K562 (cell line): ENCODE measurements at regions not wholly inside any gene's neighbourhood (a gene's known extent, or its start where the extent isn't known, plus 50 kb on each side); places are given as distances from the start of the nearest gene placed in this dataset.
A peak's percentile ranks its signal among the peaks of the same experiment; 100 is the strongest.

Experiments used
- EP400 ChIP-seq: fragments of 450-650 bp; IDR thresholded peaks from 2 replicates; pipeline ENCODE4 v1.6.1; 2017; ENCODE audit warnings: antibody characterized with exemption, mild to moderate bottlenecking, moderate library complexity
- MAZ ChIP-seq, 2 experiments: fragments of 450-650 bp in 1 of 2; sonication (generic) in 1 of 2; formaldehyde crosslinking; IDR thresholded peaks in 1 of 2; conservative IDR thresholded peaks in 1 of 2; 2 replicates each; pipeline versions ENCODE4 v1.4.0 to v1.5.0; 2020; ENCODE audit warnings: mild to moderate bottlenecking in 1 of 2, missing genetic modification reagents in 1 of 2
- SNRNP70 ChIP-seq: fragments of 200-400 bp; formaldehyde crosslinking; optimal IDR thresholded peaks from 2 replicates; pipeline ENCODE3; 2017; ENCODE audit warnings: low read depth, low read length
- ZEB2 ChIP-seq: fragments of 450-650 bp; IDR thresholded peaks from 2 replicates; pipeline ENCODE4 v1.6.1; 2016
- ZFX ChIP-seq: sonication (generic); formaldehyde crosslinking; IDR thresholded peaks from 2 replicates; pipeline ENCODE4 v1.8.0; 2022; ENCODE audit warnings: mild to moderate bottlenecking, missing genetic modification reagents, moderate library complexity
- ZNF143 ChIP-seq: sonication (generic); formaldehyde crosslinking; IDR thresholded peaks from 2 replicates; pipeline ENCODE4 v1.9.0; 2022; ENCODE audit warnings: mild to moderate bottlenecking, missing genetic modification reagents
- ZNF175 ChIP-seq: fragments of 200-800 bp; sonication (Bioruptor generic); IDR thresholded peaks from 2 replicates; pipeline ENCODE4 v1.6.1; 2016; ENCODE audit warnings: low read depth, mild to moderate bottlenecking, missing genetic modification characterization, missing compliant biosample characterization
- ZNF408 ChIP-seq: fragments of 250-450 bp; sonication (Bioruptor Pico); IDR thresholded peaks from 2 replicates; pipeline ENCODE4 v1.4.0; 2020; ENCODE audit warnings: low read depth, mild to moderate bottlenecking, moderate library complexity
- ZNF436 ChIP-seq: fragments of 250-450, 450-650 bp; sonication (Bioruptor Pico); formaldehyde crosslinking; IDR thresholded peaks from 2 replicates; pipeline ENCODE4 v1.7.0; 2020; ENCODE audit warnings: mild to moderate bottlenecking
- ZNF444 ChIP-seq: fragments of 250-450 bp; sonication (Bioruptor Pico); IDR thresholded peaks from 2 replicates; pipeline ENCODE4 v1.4.0; 2020; ENCODE audit warnings: mild to moderate bottlenecking, moderate library complexity
- ZNF780A ChIP-seq: fragments of 250-450 bp; sonication (Bioruptor Pico); IDR thresholded peaks from 2 replicates; pipeline ENCODE4 v1.5.0; 2021; ENCODE audit warnings: mild to moderate bottlenecking
- TF ChIP-seq, protein P1 (sequence below): fragments of 450-650 bp; IDR thresholded peaks from 2 replicates; pipeline ENCODE4 v1.7.1; 2018; ENCODE audit warnings: mild to moderate bottlenecking, low read depth; ENCODE audit not compliant: partially characterized antibody
- TF ChIP-seq, protein P2 (sequence below), 2 experiments: IDR thresholded peaks; 2 replicates each; pipeline ENCODE4 v1.6.1; 2011; ENCODE audit warnings: borderline replicate concordance in 1 of 2, control low read depth in 1 of 2, low read depth in 1 of 2, low read length in 1 of 2, mild to moderate bottlenecking in 1 of 2, mixed read lengths in 1 of 2, moderate library complexity in 1 of 2; ENCODE audit not compliant: insufficient read depth in 1 of 2, insufficient read length in 1 of 2, poor library complexity in 1 of 2, severe bottlenecking in 1 of 2; ENCODE audit errors: extremely low read depth in 1 of 2
- TF ChIP-seq, protein P3 (sequence below): fragments of 450-650 bp; IDR thresholded peaks from 2 replicates; pipeline ENCODE4 v1.6.1; 2016; ENCODE audit warnings: mild to moderate bottlenecking
- TF ChIP-seq, protein P4 (sequence below): IDR thresholded peaks from 3 replicates; pipeline ENCODE4 v1.6.1; 2011; ENCODE audit warnings: borderline replicate concordance, mild to moderate bottlenecking, moderate library complexity; ENCODE audit not compliant: insufficient read length; ENCODE audit errors: extremely low read depth
- TF ChIP-seq, protein P5 (sequence below): conservative IDR thresholded peaks from 2 replicates; pipeline ENCODE4 v1.6.1; 2011; ENCODE audit warnings: low read depth, mild to moderate bottlenecking, low read length; ENCODE audit not compliant: control insufficient read depth

DNA sequence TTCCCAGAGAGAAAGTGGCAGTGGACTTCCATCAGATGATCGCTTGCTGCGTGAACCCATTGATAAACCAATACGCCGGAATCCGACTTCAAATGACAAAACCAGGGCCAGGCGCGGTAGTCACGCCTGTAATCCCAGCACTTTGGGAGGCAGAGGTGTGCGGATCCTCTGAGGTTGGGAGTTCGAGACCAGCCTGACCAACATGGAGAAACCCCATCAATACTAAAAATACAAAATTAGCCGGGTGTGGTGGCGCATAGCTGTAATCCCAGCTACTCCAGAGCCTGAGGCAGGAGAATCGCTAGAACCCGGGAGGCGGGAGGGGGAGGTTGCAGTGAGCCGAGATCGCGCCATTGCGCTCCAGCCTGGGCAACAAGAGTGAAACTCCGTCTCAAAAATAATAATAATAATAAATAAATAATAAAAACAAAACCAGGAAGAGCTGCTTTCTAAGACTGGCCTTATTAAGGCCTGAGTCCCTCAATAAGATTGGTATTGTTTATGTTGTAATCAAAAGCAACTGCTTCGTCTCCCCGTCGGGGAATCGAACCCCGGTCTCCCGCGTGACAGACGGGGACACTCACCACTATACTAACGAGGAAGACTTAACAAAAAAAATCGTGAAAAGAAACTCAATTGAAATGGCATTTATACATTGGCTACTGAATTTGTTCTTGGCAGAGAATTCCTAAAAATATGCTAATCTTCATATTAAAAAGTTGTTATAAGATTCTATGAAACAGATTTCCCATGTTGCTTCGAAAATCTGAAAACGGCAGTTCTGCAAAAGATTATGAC lies 110.2 kb upstream of the ZNF184 start (continued):
- TF ChIP-seq, protein P1, sequence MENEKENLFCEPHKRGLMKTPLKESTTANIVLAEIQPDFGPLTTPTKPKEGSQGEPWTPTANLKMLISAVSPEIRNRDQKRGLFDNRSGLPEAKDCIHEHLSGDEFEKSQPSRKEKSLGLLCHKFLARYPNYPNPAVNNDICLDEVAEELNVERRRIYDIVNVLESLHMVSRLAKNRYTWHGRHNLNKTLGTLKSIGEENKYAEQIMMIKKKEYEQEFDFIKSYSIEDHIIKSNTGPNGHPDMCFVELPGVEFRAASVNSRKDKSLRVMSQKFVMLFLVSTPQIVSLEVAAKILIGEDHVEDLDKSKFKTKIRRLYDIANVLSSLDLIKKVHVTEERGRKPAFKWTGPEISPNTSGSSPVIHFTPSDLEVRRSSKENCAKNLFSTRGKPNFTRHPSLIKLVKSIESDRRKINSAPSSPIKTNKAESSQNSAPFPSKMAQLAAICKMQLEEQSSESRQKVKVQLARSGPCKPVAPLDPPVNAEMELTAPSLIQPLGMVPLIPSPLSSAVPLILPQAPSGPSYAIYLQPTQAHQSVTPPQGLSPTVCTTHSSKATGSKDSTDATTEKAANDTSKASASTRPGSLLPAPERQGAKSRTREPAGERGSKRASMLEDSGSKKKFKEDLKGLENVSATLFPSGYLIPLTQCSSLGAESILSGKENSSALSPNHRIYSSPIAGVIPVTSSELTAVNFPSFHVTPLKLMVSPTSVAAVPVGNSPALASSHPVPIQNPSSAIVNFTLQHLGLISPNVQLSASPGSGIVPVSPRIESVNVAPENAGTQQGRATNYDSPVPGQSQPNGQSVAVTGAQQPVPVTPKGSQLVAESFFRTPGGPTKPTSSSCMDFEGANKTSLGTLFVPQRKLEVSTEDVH: no peak
- TF ChIP-seq EP400 (peak; percentile 45), MAZ (CRISPR knock-in tag; conservative IDR thresholded peaks at IDR 0.05 in 1 of 2, IDR thresholded peaks at IDR 0.05 in 1 of 2) (peak in 1 of 2 experiments; percentile 25; a peak in 1 of 4 replicates), ZNF175 (no peak), ZEB2 (no peak), ZNF143 (CRISPR knock-in tag) (no peak), ZNF408 (CRISPR knock-in tag) (no peak), ZNF444 (no peak), ZNF780A (no peak), ZFX (CRISPR knock-in tag) (no peak), SNRNP70 (no peak), ZNF436 (CRISPR knock-in tag) (no peak)
- TF ChIP-seq, protein P2, sequence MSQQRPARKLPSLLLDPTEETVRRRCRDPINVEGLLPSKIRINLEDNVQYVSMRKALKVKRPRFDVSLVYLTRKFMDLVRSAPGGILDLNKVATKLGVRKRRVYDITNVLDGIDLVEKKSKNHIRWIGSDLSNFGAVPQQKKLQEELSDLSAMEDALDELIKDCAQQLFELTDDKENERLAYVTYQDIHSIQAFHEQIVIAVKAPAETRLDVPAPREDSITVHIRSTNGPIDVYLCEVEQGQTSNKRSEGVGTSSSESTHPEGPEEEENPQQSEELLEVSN (IDR thresholded peaks at IDR 0.05; ENCODE audit: borderline replicate concordance in 1 of 2, extremely low read depth in 1 of 2, insufficient read depth in 1 of 2, insufficient read length in 1 of 2, low read depth in 1 of 2, low read length in 1 of 2, poor library complexity in 1 of 2, severe bottlenecking in 1 of 2): no peak
- TF ChIP-seq, protein P3, sequence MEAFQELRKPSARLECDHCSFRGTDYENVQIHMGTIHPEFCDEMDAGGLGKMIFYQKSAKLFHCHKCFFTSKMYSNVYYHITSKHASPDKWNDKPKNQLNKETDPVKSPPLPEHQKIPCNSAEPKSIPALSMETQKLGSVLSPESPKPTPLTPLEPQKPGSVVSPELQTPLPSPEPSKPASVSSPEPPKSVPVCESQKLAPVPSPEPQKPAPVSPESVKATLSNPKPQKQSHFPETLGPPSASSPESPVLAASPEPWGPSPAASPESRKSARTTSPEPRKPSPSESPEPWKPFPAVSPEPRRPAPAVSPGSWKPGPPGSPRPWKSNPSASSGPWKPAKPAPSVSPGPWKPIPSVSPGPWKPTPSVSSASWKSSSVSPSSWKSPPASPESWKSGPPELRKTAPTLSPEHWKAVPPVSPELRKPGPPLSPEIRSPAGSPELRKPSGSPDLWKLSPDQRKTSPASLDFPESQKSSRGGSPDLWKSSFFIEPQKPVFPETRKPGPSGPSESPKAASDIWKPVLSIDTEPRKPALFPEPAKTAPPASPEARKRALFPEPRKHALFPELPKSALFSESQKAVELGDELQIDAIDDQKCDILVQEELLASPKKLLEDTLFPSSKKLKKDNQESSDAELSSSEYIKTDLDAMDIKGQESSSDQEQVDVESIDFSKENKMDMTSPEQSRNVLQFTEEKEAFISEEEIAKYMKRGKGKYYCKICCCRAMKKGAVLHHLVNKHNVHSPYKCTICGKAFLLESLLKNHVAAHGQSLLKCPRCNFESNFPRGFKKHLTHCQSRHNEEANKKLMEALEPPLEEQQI: peak; percentile 87
- TF ChIP-seq, protein P4, sequence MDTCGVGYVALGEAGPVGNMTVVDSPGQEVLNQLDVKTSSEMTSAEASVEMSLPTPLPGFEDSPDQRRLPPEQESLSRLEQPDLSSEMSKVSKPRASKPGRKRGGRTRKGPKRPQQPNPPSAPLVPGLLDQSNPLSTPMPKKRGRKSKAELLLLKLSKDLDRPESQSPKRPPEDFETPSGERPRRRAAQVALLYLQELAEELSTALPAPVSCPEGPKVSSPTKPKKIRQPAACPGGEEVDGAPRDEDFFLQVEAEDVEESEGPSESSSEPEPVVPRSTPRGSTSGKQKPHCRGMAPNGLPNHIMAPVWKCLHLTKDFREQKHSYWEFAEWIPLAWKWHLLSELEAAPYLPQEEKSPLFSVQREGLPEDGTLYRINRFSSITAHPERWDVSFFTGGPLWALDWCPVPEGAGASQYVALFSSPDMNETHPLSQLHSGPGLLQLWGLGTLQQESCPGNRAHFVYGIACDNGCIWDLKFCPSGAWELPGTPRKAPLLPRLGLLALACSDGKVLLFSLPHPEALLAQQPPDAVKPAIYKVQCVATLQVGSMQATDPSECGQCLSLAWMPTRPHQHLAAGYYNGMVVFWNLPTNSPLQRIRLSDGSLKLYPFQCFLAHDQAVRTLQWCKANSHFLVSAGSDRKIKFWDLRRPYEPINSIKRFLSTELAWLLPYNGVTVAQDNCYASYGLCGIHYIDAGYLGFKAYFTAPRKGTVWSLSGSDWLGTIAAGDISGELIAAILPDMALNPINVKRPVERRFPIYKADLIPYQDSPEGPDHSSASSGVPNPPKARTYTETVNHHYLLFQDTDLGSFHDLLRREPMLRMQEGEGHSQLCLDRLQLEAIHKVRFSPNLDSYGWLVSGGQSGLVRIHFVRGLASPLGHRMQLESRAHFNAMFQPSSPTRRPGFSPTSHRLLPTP: peak; percentile 98
- TF ChIP-seq, protein P5, sequence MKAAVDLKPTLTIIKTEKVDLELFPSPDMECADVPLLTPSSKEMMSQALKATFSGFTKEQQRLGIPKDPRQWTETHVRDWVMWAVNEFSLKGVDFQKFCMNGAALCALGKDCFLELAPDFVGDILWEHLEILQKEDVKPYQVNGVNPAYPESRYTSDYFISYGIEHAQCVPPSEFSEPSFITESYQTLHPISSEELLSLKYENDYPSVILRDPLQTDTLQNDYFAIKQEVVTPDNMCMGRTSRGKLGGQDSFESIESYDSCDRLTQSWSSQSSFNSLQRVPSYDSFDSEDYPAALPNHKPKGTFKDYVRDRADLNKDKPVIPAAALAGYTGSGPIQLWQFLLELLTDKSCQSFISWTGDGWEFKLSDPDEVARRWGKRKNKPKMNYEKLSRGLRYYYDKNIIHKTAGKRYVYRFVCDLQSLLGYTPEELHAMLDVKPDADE: peak; percentile 89
